A549 (cell line): ENCODE measurements at regions not wholly inside any gene's neighbourhood (a gene's known extent, or its start where the extent isn't known, plus 50 kb on each side); places are given as distances from the start of the nearest gene placed in this dataset.

ENCODE experiments used
- ATAC-seq, 2 experiments: fragments of 200-7000 bp in 1 of 2; fragments of >200 bp in 1 of 2; cut with Nextera tagmentation in 1 of 2; cut with Tn5 transposase in 1 of 2; 3 replicates each; pipeline versions ENCODE4 v1.8.0 to v1.9.1; 2018 to 2020; ENCODE audit warnings: mild to moderate bottlenecking in 1 of 2, moderate library complexity in 1 of 2
- CTCF ChIA-PET: fragments of 300-600 bp; sonication (Branson Sonifier 250); formaldehyde crosslinking; extraction: SDS; loops from one replicate; lab custom pipeline; 2021; ENCODE audit warnings: antibody characterized with exemption, inconsistent platforms; lab: Yijun Ruan, JAX
- POLR2A ChIA-PET: fragments of 350-600 bp; formaldehyde crosslinking; extraction: SDS; loops from one replicate; lab custom pipeline; 2021; ENCODE audit warnings: antibody characterized with exemption, inconsistent platforms; lab: Yijun Ruan, JAX
- DNase-seq, 2 experiments: peaks; one replicate each; pipeline versions ENCODE4 v3.0.0 to v3.0.0-alpha.2; 2011 to 2016; ENCODE audit warnings: low read depth in 1 of 2, low spot score in 1 of 2
- FAIRE-seq: peaks from 2 replicates; lab custom pipeline; 2011; peaks lifted over from hg19 to GRCh38; lab: Jason Lieb, UNC
- H3K27ac ChIP-seq, 2 experiments: fragments of >200 bp; sonication (Bioruptor Twin); formaldehyde crosslinking; 3 replicates each; pipeline ENCODE4 v1.5.1; 2016 to 2017
- H3K4me1 ChIP-seq: fragments of >200 bp; sonication (Bioruptor Twin); formaldehyde crosslinking; 3 replicates; pipeline ENCODE4 v1.6.1; 2016
- H3K4me2 ChIP-seq: fragments of >200 bp; sonication (Bioruptor Twin); formaldehyde crosslinking; 3 replicates; pipeline ENCODE4 v1.6.1; 2016
- H3K4me3 ChIP-seq: fragments of >200 bp; sonication (Bioruptor Twin); formaldehyde crosslinking; 3 replicates; pipeline ENCODE4 v1.5.1; 2016
- H3K9me3 ChIP-seq: fragments of >200 bp; sonication (Bioruptor Twin); formaldehyde crosslinking; 3 replicates; pipeline ENCODE4 v1.6.1; 2016
- CBX2 ChIP-seq: fragments of 200-600 bp; sonication (generic); IDR thresholded peaks from 2 replicates; pipeline ENCODE4 v1.6.1; 2016; ENCODE audit warnings: low read depth, mild to moderate bottlenecking, borderline replicate concordance
- CBX8 ChIP-seq: fragments of 200-600 bp; sonication (generic); IDR thresholded peaks from 2 replicates; pipeline ENCODE4 v1.6.1; 2016
- EHF ChIP-seq: fragments of 250-450 bp; sonication (Bioruptor Pico); IDR thresholded peaks from 2 replicates; pipeline ENCODE4 v1.5.0; 2020; ENCODE audit warnings: mild to moderate bottlenecking
- HEYL ChIP-seq: fragments of 250-450 bp; sonication (Bioruptor Pico); IDR thresholded peaks from 2 replicates; pipeline ENCODE4 v1.8.0; 2021; ENCODE audit warnings: mild to moderate bottlenecking, moderate library complexity
- HOXB5 ChIP-seq: fragments of 250-450 bp; sonication (Bioruptor Pico); IDR thresholded peaks from 2 replicates; pipeline ENCODE4 v1.5.0; 2020; ENCODE audit warnings: mild to moderate bottlenecking, moderate library complexity
- JUN ChIP-seq, 2 experiments: fragments of >200 bp; sonication (Bioruptor Twin); formaldehyde crosslinking; IDR thresholded peaks; 2 replicates in 1 of 2; 3 replicates in 1 of 2; pipeline ENCODE4 v1.6.1; 2016 to 2017
- MAFK ChIP-seq: fragments of 450-650 bp; IDR thresholded peaks from 2 replicates; pipeline ENCODE4 v1.6.1; 2014; ENCODE audit not compliant: partially characterized antibody
- MYC ChIP-seq: IDR thresholded peaks from 2 replicates; pipeline ENCODE4 v1.6.1; 2012; ENCODE audit warnings: mild to moderate bottlenecking, inconsistent platforms, low read length, improper control_type of control experiment, borderline replicate concordance
- NPAS2 ChIP-seq: fragments of 250-450 bp; sonication (Bioruptor Pico); IDR thresholded peaks from 2 replicates; pipeline ENCODE4 v1.8.0; 2022; ENCODE audit warnings: mild to moderate bottlenecking, moderate library complexity, borderline replicate concordance
- POLR2AphosphoS2 ChIP-seq: conservative IDR thresholded peaks from 2 replicates; pipeline ENCODE4 v1.6.1; 2012; ENCODE audit warnings: low read length, improper control_type of control experiment, inconsistent platforms
- RAD21 ChIP-seq, 2 experiments: fragments of >200 bp in 1 of 2; sonication (Bioruptor Twin) in 1 of 2; formaldehyde crosslinking in 1 of 2; IDR thresholded peaks in 1 of 2; conservative IDR thresholded peaks in 1 of 2; 2 replicates in 1 of 2; 3 replicates in 1 of 2; pipeline ENCODE4 v1.6.1; 2012 to 2018; ENCODE audit warnings: inconsistent platforms in 1 of 2
- RARB ChIP-seq: fragments of 250-450 bp; sonication (Bioruptor Pico); IDR thresholded peaks from 2 replicates; pipeline ENCODE4 v1.8.0; 2021; ENCODE audit warnings: mild to moderate bottlenecking, moderate library complexity
- RNF2 ChIP-seq: fragments of 200-600 bp; sonication (generic); IDR thresholded peaks from 2 replicates; pipeline ENCODE4 v1.6.1; 2016; ENCODE audit warnings: low read depth, mild to moderate bottlenecking, antibody characterized with exemption, moderate library complexity, borderline replicate concordance
- TFCP2L1 ChIP-seq: fragments of 250-450 bp; sonication (Bioruptor Pico); IDR thresholded peaks from 2 replicates; pipeline ENCODE4 v1.5.0; 2021; ENCODE audit warnings: mild to moderate bottlenecking
- TP53 ChIP-seq: fragments of 250-450 bp; sonication (Bioruptor Pico); IDR thresholded peaks from 2 replicates; pipeline ENCODE4 v1.5.0; 2021; ENCODE audit warnings: mild to moderate bottlenecking, moderate library complexity
- ZSCAN20 ChIP-seq: fragments of 250-450 bp; sonication (Bioruptor Pico); IDR thresholded peaks from 2 replicates; pipeline ENCODE4 v1.8.0; 2022; ENCODE audit warnings: mild to moderate bottlenecking, moderate library complexity
- WGBS: methylation state at CpG from one replicate; pipeline ENCODE4 v1.1.6; 2017; ENCODE audit errors: missing lambda C conversion rate; 5-methylcytosine and 5-hydroxymethylcytosine counted together
- TF ChIP-seq, protein P1 (sequence below): fragments of 450-650 bp; IDR thresholded peaks from 2 replicates; pipeline ENCODE4 v1.6.1; 2014; ENCODE audit warnings: antibody characterized with exemption
- TF ChIP-seq, protein P2 (sequence below): IDR thresholded peaks from 2 replicates; pipeline ENCODE4 v1.6.1; 2012
- TF ChIP-seq, protein P3 (sequence below): fragments of 200-600 bp; sonication (generic); IDR thresholded peaks from 2 replicates; pipeline ENCODE4 v1.6.1; 2016; ENCODE audit warnings: antibody characterized with exemption, mild to moderate bottlenecking, moderate library complexity
- TF ChIP-seq, protein P4 (sequence below): fragments of >200 bp; sonication (Bioruptor Twin); formaldehyde crosslinking; IDR thresholded peaks from 3 replicates; pipeline ENCODE4 v1.6.1; 2016
- TF ChIP-seq, protein P5 (sequence below): IDR thresholded peaks from 2 replicates; pipeline ENCODE4 v1.6.1; 2012
- TF ChIP-seq, protein P6 (sequence below): fragments of 250-450 bp; sonication (Bioruptor Pico); IDR thresholded peaks from 2 replicates; pipeline ENCODE4 v1.5.0; 2020; ENCODE audit warnings: low read depth, mild to moderate bottlenecking, moderate library complexity
- TF ChIP-seq, protein P7 (sequence below): fragments of >200 bp; sonication (Bioruptor Twin); formaldehyde crosslinking; IDR thresholded peaks from 3 replicates; pipeline ENCODE4 v1.5.1; 2016

DNA sequence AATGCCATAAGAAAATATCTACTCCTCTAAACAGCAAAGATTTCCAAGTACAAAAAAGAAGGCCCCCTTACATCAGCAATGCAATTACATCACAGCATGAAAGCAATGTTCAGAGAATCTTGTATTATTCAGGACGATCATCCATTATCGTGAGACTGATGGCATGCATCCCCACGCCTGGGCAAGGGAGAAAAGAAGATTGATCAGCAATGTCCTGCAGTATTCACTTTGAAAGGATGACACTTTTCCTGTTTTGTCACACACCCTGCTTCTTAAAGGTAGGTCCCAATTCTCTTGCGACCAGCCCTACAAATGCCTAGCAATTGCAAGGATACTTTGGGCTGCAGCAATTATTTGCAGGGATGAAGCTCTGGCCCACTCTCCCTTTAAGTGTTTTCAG, 108.7 kb downstream of the TOMM20 start:
- ChIA-PET CTCF (interaction anchor here (1.0 to 1.2 kb wide), 2 partner anchors 30 to 88 kb away, joined by 3 to 4 read pairs; no protein-coding TSS in a partner anchor), POLR2A (no interaction called here)
- DNase-seq (no peak), FAIRE-seq (no peak), ATAC-seq (no peak)
- Histone ChIP-seq H3K27ac (peak overlapping the region in 1 of 2 experiments; percentile 5; a peak in 1 of 6 replicates), H3K4me2 (no peak overlapping the region), H3K4me1 (peaks cover 8% of the 10 kb centered on the region; the same call in 2 of the 3 replicates), H3K9me3 (peaks cover 14% of the 10 kb centered on the region; the same call in 2 of the 3 replicates), H3K4me3 (no peak overlapping the region)
- no peak for TF ChIP-seq RNF2
- TF ChIP-seq, protein P1, sequence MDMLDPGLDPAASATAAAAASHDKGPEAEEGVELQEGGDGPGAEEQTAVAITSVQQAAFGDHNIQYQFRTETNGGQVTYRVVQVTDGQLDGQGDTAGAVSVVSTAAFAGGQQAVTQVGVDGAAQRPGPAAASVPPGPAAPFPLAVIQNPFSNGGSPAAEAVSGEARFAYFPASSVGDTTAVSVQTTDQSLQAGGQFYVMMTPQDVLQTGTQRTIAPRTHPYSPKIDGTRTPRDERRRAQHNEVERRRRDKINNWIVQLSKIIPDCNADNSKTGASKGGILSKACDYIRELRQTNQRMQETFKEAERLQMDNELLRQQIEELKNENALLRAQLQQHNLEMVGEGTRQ, result no peak
- TF ChIP-seq, protein P2, sequence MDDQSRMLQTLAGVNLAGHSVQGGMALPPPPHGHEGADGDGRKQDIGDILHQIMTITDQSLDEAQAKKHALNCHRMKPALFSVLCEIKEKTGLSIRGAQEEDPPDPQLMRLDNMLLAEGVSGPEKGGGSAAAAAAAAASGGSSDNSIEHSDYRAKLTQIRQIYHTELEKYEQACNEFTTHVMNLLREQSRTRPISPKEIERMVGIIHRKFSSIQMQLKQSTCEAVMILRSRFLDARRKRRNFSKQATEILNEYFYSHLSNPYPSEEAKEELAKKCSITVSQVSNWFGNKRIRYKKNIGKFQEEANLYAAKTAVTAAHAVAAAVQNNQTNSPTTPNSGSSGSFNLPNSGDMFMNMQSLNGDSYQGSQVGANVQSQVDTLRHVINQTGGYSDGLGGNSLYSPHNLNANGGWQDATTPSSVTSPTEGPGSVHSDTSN, result no peak
- no peak for TF ChIP-seq TP53 (CRISPR knock-in tag)
- TF ChIP-seq, protein P3, sequence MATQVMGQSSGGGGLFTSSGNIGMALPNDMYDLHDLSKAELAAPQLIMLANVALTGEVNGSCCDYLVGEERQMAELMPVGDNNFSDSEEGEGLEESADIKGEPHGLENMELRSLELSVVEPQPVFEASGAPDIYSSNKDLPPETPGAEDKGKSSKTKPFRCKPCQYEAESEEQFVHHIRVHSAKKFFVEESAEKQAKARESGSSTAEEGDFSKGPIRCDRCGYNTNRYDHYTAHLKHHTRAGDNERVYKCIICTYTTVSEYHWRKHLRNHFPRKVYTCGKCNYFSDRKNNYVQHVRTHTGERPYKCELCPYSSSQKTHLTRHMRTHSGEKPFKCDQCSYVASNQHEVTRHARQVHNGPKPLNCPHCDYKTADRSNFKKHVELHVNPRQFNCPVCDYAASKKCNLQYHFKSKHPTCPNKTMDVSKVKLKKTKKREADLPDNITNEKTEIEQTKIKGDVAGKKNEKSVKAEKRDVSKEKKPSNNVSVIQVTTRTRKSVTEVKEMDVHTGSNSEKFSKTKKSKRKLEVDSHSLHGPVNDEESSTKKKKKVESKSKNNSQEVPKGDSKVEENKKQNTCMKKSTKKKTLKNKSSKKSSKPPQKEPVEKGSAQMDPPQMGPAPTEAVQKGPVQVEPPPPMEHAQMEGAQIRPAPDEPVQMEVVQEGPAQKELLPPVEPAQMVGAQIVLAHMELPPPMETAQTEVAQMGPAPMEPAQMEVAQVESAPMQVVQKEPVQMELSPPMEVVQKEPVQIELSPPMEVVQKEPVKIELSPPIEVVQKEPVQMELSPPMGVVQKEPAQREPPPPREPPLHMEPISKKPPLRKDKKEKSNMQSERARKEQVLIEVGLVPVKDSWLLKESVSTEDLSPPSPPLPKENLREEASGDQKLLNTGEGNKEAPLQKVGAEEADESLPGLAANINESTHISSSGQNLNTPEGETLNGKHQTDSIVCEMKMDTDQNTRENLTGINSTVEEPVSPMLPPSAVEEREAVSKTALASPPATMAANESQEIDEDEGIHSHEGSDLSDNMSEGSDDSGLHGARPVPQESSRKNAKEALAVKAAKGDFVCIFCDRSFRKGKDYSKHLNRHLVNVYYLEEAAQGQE, result no peak
- TF ChIP-seq, protein P4, sequence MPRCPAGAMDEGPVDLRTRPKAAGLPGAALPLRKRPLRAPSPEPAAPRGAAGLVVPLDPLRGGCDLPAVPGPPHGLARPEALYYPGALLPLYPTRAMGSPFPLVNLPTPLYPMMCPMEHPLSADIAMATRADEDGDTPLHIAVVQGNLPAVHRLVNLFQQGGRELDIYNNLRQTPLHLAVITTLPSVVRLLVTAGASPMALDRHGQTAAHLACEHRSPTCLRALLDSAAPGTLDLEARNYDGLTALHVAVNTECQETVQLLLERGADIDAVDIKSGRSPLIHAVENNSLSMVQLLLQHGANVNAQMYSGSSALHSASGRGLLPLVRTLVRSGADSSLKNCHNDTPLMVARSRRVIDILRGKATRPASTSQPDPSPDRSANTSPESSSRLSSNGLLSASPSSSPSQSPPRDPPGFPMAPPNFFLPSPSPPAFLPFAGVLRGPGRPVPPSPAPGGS, result no peak
- TF ChIP-seq MYC, result no peak
- 92% methylated on average over 4 of the region's 4 CpGs for WGBS

DNA sequence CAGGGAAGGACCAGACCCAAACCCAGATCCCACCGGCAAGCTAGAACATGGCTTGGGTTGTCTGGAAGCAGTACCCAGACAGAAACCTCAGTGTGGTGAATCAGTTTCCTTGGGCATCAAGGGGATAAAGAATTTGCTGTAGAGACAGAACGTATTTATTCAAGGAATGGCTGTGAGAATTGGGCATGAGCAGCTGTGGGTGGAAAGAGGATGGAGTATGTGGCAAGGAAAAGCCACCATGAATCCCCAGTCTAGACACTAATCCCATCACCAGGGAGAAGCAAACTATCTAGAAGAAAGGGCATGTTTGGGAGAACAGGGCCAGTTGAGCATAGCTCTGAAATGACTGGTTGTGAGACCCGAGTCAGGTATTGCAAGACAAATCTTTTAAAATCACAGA, 109.2 kb downstream of the TOMM20 start:
- CTCF ChIA-PET, result interaction anchor here (1.0 to 1.2 kb wide), 2 partner anchors 30 to 87 kb away, joined by 3 to 4 read pairs; no protein-coding TSS in a partner anchor
- POLR2A ChIA-PET, result no interaction called here
- no peak overlapping the region for H3K4me2 ChIP-seq
- TF ChIP-seq NPAS2 (CRISPR knock-in tag), result no peak
- no peak for TF ChIP-seq CBX8
- TF ChIP-seq, protein P5, sequence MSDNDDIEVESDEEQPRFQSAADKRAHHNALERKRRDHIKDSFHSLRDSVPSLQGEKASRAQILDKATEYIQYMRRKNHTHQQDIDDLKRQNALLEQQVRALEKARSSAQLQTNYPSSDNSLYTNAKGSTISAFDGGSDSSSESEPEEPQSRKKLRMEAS, result no peak
- no peak for TF ChIP-seq HEYL
- TF ChIP-seq TP53 (CRISPR knock-in tag), result no peak
- TF ChIP-seq, protein P1, result no peak
- TF ChIP-seq EHF (CRISPR knock-in tag), result no peak
- TF ChIP-seq JUN (IDR thresholded peaks at IDR 0.05), result no peak
- no peak for TF ChIP-seq RARB
- no peak for TF ChIP-seq TFCP2L1 (CRISPR knock-in tag)
- no peak for TF ChIP-seq RNF2
- TF ChIP-seq, protein P6, sequence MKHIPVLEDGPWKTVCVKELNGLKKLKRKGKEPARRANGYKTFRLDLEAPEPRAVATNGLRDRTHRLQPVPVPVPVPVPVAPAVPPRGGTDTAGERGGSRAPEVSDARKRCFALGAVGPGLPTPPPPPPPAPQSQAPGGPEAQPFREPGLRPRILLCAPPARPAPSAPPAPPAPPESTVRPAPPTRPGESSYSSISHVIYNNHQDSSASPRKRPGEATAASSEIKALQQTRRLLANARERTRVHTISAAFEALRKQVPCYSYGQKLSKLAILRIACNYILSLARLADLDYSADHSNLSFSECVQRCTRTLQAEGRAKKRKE (CRISPR knock-in tag), result no peak
- TF ChIP-seq MAFK, result no peak
- TF ChIP-seq, protein P4, result no peak
- TF ChIP-seq ZSCAN20, result no peak
- TF ChIP-seq POLR2AphosphoS2, result no peak
- TF ChIP-seq RAD21 (conservative IDR thresholded peaks at IDR 0.05 in 1 of 2, IDR thresholded peaks at IDR 0.05 in 1 of 2), result no peak
- no peak for TF ChIP-seq CBX2
- TF ChIP-seq HOXB5, result no peak
- TF ChIP-seq, protein P7, sequence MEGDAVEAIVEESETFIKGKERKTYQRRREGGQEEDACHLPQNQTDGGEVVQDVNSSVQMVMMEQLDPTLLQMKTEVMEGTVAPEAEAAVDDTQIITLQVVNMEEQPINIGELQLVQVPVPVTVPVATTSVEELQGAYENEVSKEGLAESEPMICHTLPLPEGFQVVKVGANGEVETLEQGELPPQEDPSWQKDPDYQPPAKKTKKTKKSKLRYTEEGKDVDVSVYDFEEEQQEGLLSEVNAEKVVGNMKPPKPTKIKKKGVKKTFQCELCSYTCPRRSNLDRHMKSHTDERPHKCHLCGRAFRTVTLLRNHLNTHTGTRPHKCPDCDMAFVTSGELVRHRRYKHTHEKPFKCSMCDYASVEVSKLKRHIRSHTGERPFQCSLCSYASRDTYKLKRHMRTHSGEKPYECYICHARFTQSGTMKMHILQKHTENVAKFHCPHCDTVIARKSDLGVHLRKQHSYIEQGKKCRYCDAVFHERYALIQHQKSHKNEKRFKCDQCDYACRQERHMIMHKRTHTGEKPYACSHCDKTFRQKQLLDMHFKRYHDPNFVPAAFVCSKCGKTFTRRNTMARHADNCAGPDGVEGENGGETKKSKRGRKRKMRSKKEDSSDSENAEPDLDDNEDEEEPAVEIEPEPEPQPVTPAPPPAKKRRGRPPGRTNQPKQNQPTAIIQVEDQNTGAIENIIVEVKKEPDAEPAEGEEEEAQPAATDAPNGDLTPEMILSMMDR, result no peak
- peaks cover 14% of the 10 kb centered on the region; the same call in 2 of the 3 replicates for H3K9me3 ChIP-seq
- H3K27ac ChIP-seq, result peak overlapping the region in 1 of 2 experiments; percentile 71; a peak in 4 of 6 replicates
- DNase-seq (no peak), FAIRE-seq (no peak), ATAC-seq (no peak)
- H3K4me1 ChIP-seq, result peaks cover 8% of the 10 kb centered on the region; the same call in 2 of the 3 replicates
- 83% methylated on average over 3 of the region's 3 CpGs for WGBS
- H3K4me3 ChIP-seq, result no peak overlapping the region
